Bone marrow (tissue), 2 donors: ENCODE measurements at regions not wholly inside any gene's neighbourhood (a gene's known extent, or its start where the extent isn't known, plus 50 kb on each side); places are given as distances from the start of the nearest gene placed in this dataset.
"Not testable (repeated sequence)": the region's sequence is repeated elsewhere in the genome, so short reads cannot be mapped to it uniquely, and the experiment has no call there.

Experiments
- DNase-seq, 2 donors: peaks; one replicate each; lab custom pipeline; 2025; lab: John Stamatoyannopoulos, UW

DNA sequence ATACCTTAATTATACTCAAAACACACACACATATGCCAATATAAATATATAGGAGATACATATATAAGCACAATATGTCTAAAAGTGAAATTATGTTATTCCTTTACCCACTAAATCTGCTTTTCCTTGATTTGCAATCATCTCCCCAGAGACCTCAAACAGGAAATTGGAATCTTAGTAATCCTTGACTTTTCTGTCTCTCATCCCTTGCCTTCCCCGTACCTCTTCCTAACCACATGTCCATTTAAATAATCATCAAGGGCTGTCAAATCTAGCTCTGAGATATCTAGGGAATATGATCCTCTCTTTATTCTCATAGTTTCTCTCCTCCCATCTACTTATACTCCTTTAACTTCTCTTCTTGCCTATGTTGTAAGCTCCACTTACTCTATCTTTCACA lies 336.6 kb downstream of the HGF start:
- no peak for DNase-seq

DNA sequence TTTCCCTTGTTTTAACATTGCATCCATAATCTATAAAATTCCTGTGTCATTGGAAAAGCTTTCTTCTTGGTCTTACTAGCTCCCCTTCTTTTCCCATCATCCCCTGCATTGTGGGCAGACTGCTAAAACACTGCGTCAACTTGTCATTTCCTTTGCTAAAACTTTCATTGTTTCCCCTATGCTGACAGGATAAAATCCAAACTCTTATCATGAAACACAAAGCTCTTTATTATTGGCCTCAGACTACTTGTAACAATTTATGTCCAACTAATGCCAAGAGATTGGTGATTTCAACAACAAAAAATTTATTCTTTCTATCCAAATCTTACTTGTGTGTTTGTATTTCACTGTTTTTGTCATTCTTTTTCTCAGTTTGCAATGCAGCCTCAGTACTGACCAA lies 339.1 kb downstream of the HGF start:
- DNase-seq = no peak

DNA sequence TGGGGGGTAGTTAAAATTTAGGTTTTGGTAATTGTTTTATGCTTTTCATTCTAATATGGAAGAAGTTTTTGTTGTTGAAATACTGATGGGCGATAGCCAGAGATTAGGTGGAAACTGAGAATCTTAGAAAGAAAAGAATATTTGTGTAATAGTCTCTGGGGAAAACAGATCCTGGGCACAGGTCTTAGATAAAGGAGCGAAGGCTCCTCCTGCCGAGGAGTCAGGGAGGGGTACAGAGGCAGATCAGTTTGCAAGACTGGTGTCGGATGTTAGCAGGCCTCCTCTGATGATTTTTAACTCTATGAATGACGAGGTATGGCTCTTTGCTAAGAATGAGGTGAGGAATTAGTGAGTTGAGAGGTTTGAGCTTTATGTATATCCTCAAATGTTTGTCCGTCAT lies 339.7 kb downstream of the HGF start:
- DNase-seq = no peak

DNA sequence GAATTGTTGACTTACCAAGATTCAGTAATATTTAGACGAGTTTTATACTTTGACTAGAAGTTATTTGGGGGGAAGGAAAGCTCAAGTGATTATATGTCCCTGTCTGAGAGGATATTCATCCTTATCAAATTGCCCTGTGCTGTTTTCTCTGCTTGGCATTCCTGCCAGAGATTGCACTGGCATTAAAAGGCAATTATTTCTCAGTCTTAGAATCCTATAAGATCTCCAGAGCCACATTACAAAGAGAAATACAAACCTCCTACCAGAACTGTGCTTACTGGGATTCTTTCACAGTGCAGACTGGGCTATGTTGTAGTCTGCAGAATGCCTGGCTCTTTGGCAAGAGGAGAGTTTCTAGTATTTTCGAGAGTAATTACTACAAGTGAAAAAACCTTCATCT lies 342.4 kb downstream of the HGF start:
- DNase-seq = no peak

DNA sequence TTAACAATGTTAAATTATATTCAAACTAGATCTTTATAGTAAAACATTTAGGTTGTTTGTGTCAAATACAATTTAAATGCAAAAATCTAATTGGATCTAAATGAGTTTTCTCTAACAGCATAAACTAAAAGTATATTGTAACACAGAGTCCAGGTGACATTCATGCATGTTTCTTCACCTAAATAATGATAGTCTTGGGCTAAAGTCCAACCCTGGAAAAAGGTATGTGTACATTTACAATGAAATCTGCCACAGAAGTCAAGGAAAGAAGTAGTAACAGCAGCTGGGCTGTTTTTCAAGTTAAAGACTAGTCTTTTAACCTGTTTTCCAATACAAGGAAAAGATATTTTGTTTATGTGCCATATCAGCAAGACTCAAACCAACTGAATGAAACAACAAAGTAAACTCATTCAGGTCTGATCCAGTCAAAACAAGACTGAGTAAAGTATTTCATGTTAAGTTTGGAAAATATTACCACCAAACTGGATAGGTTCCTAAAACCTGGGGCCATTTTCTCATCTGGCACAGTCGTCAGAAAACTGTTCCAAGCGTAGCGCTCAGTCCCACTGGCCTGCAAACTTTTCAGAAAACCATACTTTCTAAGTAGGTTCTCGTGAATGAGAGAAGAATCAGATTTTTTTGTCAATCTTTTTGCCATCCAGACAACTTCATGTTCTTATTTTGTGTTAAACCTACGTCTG lies 349.2 kb downstream of the HGF start:
- DNase-seq = no peak

DNA sequence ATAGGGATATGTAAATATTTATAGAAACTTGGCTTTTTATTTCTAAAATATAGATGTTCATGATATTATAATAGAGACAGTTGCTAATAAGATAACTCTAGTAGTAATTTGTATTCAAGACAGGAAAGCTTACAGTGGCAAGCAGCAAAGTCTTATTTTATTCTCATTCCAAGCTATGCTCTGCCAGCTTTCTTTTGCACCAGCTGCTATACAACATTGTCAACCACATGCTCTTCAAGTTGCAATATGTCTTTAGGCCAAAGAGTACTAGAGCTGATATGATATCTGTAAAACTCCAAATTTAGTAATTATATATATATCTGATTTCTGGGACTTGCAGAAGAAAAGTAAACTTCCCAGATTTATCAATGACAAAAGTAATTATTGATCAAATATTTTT lies 350.1 kb downstream of the HGF start:
- no peak for DNase-seq

DNA sequence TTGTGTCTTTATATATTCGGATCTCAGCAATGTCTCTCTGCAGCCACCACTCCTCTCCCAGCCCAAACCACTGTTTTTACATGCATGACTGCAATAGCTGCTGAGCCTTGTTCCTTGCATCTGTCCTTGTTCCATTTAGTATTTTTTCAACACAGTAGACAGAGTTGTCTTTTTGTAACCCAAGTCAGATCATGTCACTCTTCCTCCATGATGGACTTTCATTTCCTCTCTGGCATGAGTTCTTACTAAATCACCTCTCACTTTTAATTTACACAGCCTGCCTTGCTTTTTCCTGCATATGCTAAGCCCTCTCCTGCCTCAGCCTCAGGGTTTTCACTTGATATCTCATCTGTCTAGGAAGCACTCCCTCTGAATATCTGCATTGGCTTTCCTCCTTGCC lies 353.2 kb downstream of the HGF start:
- no peak for DNase-seq

DNA sequence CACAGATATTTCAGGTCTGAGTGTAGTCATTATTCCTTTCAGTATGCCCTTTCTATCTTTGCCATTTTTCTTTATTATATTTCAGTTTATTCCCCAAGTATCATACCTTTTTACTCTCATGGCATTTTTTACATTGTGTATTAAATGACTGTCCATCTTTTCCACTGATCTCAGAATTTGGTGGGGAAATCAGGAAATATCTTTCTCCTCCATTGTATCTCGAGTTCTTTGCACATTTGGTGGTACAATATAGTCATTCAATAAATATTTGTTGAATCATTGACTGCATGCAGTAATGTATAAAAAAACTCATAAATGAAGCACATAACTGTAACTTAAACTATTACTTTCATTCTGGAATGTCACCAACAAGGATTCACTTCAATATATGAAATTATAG lies 354.7 kb downstream of the HGF start:
- no peak for DNase-seq

DNA sequence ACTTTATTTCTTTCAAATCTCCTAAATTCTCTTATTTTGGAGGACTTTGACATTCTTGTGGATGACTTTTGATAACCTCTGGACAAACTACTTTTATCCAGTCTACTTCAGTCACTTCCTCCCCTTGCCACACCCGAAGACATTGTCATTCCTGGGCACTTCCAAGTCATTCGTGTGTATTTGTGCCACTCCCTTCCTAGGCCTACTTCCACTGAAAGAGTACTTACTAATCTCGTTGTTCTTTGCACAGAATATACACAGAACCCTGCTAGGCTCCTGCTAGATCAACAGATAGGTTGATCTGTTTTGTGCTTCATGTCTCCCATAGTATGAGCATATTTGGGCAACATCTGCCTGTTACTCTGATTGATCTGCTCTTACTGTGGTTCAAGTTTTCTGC lies 355.4 kb downstream of the HGF start:
- no peak for DNase-seq

DNA sequence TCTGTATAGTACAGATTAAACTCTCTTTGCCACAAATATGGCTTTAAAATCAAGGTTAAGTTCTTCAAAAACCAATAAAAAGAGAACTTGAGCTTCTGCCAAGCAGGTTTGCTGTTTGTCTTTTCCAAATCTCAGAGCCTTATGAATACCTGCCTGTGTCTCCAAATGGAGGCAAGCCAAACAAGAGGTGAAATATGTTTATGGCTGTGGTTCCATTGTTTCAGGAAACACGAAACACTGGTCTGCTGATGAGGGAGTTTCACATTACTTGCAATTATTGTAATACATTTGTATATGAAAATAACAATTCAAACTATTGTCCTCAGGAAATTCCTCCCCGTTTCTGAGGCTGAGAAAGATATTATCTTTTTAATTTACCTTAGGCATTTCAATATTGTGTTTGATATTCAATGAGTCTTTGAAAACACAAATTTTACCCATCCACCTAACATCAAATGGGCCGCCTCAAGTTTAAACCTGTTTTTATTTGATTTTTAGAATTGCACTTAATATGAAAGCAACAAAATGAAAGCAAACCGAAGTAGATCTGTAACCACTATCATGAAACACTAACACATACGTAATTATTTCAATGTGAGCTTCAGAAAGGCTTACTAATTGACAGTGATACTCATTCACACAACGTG lies 359.3 kb downstream of the HGF start:
- no peak for DNase-seq

DNA sequence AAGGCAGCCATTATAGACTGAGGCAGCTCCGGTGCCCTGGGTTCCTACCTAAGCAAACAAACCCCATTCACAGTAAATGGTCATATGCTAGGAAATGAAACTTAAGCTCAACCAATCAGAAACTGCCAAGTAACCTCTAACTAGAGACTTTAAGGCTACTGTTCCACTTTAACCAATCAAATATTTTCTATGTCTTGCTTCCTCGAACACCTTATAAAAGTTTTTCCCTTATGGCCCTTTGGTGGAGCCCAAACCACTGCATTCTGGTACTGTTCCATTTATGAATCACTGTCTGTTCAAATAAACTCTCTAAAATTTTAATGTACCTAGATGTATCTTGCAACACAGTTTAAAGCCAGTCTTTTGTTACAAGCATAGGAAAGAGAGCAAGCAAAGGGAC lies 361.1 kb downstream of the HGF start:
- no peak for DNase-seq

DNA sequence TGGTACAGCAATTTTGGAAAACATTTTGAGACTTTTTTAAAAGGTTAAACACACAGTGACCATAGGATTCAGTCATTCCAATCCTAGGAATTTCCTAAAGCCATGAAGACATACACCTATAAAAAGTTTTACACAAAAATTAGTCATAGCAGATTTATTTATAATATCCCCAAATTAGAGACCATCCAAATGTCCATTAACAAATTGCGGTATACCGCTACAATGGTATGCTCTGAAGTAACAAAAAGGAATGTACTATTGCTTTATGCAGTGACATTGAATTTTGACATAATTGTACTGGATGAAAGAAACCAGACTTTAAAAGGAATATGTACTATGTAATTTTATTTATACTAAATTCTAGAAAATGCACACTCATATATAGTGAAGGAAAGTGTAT lies 362.8 kb downstream of the HGF start:
- DNase-seq = no peak

DNA sequence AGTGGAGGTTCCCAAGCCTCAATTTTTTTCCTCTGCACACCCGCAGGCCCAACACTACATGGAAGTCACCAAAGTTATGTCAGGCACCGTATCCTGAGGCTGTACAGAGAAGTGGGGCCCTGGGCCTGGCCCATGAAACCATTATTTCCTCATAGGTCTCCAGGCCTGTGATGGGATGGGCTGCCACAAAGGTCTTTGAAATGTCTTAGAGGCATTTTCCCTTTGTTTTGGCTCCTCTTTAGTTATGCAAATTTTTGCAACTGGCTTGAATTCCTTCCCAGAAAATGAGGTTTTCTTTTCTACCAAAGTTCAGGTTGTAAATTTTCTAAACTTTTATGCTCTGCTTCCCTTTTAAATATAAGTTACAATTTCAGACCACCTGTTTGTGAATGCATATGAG lies 365.2 kb downstream of the HGF start:
- DNase-seq = no peak

DNA sequence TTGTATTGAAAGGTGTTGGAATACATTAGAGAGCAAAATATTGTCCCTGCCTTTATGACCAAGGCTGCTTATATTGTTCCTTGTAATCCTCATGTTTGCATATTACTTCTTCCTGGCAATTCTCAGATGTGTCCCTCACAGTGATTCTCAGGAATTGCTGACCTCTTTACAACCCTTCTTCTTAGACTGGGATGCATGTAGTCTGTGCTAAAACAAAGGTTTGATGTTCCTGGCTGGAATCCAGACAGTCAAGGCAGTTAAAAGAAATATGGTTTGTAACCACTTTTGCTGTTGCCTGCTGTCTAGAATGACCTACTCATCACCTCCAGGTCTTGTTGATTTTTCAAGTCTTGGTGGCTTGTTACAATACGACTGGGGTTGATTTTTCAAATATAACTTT lies 367.6 kb downstream of the HGF start:
- no peak for DNase-seq

DNA sequence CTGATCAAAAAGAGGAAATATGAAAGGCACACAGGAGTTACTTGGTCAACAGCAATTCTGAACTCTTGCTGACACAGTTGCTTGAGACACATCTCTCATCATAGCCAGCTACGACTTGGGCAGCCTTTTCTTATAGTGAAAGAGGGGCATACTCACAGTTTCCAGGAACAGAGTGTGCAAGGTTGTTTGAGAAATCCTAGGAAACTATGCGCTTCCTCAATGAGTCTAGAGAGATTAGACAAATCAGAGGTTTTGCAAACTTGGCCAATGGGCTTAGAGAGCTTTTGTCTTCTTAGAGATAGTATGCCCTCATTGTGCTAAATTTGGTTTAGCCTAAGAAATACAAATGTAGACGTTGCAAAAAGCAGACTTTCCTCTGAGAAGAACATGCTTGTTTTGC lies 370.4 kb downstream of the HGF start:
- no peak for DNase-seq

DNA sequence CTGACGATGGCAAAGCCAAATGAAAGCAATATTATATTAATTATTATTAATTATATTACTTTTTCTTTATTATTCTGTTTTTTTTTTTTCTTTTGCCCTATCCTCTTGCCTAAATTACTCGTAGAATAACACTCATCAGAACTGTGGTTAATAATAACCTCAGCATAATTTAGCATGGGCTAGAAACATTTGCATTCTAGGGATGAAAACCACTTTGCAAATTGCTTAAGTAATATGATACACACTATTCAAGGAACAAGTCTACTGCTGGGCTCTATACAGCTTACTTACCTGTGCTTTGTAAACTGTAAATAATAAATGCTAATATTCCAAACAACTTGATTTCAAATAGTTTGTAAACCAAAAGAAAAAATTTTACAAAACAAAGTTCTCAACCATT lies 375.8 kb downstream of the HGF start:
- DNase-seq = no peak

DNA sequence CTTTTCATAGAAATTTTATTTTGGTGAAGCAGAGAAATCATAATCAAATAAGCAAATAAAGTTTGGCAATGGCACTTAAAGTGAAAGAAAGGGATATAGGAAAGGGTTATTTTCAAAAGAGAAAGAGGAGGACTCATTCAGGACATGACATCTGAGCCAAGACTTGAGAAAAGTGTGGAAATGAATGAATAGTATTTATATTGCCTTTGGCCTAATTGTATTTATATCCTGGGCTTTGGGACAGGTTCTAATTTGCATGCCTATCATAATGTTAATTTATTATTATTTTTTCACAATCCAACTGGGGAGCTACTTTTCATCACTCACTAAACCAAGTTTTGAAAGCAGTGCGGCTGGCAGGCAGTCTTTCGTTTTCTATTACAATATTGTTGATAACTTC lies 376.8 kb downstream of the HGF start:
- no peak for DNase-seq

DNA sequence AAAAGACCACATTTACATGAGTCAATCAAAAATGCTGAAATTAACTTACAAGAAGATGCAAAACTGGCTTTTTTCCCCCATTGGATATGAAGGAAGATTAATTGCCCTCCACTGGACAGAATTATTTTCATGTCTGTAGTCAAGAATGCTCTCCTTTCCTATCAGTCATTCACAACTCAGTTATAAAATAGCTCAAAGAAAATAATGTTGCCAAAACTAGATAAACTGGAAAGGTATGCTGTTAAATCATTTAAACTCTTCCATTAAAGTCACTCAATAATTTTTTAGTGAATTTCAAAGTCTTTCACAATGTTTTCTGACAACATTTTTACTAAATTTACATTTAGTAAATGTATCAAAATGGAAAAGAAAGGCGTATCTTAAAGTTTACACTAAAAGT lies 384.5 kb downstream of the HGF start:
- DNase-seq = no peak

DNA sequence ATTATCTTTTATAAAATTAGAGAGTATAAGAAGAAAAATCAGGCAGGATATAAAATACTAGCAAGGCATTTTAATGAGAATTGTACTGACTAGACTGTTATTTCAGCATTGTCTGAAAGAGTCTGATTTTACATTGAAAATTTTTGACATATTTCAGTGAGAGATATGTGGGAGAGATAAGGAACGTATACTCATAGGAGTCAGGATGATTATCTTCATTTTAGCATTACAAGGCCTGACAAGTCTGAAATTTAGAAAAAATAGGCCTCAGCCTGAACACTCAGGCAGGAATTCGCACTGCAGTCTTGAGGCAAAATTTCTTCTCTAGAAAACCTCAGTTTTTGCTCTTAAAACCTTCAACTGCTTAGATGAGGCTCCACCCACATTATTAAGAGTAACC lies 386.0 kb downstream of the HGF start:
- DNase-seq = no peak

DNA sequence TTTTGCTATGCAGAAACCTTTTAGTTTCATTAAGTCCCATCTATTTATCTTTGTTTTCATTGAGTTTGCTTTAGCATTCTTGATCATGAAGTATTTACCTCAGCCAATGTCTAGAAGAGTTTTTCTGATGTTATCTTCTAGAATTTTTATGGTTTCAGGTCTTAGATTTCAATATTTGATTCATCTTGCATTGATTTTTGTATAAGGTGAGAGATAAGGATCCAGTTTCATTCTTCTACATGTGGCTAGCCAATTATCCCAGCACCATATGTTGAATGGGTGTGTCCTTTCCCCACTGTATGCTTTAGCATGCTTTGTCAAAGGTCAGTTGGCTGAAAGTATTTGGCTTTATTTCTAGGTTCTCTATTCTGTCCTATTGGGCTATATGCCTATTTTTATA lies 395.2 kb downstream of the HGF start:
- not testable (repeated sequence) for DNase-seq

DNA sequence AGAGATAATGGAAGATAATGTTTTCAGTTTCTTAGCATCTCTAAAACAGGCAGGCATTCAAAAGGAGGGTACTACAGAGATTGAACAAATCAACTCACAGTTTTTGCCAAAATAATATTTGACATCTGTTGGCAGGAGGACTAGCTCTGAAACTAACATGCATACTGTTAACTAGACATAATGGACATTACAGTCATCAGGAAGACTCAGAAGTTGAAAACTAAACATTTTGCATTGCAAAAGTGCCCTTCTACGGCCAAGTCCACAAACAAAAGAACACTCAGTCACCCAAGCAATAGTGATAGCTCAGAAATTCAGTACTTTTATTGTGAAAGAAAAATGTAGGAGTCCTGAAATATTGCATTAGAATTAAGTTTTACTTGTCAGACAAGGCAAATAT lies 399.0 kb downstream of the HGF start:
- no peak for DNase-seq

DNA sequence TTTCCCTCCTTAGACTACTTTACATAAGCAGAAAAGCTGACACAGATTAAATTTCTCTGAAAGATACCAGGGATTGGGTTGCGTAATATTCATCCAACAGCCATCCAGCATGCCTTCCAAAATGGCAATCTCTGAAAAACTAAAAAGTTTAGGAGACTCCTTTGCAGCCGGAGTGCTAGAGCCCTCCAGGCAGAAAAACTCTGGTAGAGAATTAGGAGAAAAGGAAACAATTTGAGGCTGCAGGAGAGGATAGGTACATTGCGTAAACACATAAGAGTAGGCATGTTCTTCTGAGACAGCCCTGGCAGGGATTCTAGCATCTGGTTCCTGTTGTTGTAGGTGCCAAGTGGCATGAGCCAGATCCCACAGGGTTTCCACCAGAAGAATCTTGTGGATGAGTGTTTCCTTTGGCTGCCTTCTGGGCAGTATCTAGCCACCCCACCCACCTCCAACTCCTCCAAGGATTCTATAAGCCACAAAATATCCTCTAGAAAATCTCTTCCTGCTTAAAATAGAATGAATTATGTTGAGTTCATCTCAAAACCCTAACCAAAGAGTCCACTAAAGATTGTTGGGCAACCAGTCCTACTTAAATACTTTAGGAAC lies 402.4 kb downstream of the HGF start:
- DNase-seq = no peak

DNA sequence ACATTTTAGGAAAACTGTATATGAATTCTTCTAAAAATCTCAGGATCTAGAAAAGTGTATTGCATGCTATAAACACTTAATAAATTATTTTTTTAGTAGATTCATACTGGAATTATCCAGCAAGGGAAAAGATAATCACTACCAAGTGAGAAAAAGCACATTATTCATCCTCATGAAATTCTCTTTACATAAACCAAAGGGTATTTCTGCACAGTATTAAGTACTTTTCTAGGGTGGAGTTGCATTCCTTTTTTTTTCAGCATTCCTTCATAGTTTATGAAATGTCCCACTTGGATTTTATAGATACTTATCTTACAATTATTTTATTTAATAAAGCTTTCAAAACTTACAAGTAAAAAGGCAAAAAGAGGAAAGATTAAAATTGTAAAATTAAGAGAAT lies 403.3 kb downstream of the HGF start:
- DNase-seq = no peak

DNA sequence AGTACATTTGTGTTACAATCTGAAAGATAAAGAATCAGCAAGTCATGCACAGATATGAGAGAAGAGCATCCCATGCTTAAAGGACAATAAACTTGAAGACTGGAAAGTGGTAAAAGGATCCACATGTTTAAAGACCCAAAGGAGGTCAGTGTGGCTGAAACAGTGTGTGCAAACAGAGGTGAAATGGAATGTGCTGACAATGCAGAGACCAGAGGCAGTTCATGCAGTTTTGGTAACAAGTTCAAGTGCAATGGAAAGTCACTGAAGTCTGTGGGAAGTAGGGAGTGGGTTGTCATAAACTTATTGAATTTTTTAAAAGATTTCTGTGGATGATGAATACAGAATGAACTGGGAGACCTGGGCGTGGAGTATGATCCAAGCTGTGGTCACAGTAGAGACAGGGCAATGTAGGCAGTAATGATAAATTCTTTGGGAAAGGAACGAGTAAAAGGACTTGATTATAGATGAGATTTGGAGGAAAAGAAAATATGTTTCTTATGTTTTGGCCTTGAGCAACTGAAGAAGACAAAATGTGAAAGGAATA lies 408.0 kb downstream of the HGF start:
- no peak for DNase-seq
